MM.1S (cell line): ENCODE measurements at regions not wholly inside any gene's neighbourhood (a gene's known extent, or its start where the extent isn't known, plus 50 kb on each side); places are given as distances from the start of the nearest gene placed in this dataset.

ENCODE experiments used
- EZH2 ChIP-seq: fragments of 300-600 bp; sonication (generic); optimal IDR thresholded peaks from 2 replicates; pipeline ENCODE3; 2017; ENCODE audit warnings: low read depth, mild to moderate bottlenecking, antibody characterized with exemption, low read length, mixed read lengths
- TF ChIP-seq, protein P1 (sequence below): fragments of 300-600 bp; sonication (generic); IDR thresholded peaks from 2 replicates; pipeline ENCODE4 v1.5.1; 2016; ENCODE audit warnings: antibody characterized with exemption, low read length, mixed read lengths

GRCh38 chr13:90003566-90003965 is 1343.9 kb upstream of the MIR17HG start:
- TF ChIP-seq, protein P1, sequence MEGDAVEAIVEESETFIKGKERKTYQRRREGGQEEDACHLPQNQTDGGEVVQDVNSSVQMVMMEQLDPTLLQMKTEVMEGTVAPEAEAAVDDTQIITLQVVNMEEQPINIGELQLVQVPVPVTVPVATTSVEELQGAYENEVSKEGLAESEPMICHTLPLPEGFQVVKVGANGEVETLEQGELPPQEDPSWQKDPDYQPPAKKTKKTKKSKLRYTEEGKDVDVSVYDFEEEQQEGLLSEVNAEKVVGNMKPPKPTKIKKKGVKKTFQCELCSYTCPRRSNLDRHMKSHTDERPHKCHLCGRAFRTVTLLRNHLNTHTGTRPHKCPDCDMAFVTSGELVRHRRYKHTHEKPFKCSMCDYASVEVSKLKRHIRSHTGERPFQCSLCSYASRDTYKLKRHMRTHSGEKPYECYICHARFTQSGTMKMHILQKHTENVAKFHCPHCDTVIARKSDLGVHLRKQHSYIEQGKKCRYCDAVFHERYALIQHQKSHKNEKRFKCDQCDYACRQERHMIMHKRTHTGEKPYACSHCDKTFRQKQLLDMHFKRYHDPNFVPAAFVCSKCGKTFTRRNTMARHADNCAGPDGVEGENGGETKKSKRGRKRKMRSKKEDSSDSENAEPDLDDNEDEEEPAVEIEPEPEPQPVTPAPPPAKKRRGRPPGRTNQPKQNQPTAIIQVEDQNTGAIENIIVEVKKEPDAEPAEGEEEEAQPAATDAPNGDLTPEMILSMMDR: no peak
- no peak for TF ChIP-seq EZH2
